ENCODE measurements at regions not wholly inside any gene's neighbourhood (a gene's known extent, or its start where the extent isn't known, plus 50 kb on each side); places are given as distances from the start of the nearest gene placed in this dataset.

DNA sequence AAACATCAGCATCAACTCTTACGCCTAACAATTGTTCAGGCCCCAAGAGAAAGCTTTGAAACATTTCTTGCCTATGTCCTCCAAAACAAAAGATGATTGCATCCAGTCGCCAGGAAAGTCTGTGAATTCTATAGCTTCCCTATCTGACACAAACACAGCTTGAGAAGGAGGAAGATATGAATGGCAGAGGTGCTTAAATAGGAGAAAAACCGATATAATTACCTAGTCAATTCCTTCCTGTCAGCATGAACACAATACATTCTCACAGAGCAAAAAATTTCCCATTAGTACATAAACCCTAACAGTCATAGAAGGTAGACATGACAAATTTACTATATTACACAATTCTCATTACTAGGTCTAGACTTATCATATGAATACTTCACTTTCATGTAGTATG, 326.5 kb downstream of the CGGBP1 start:
- TF ChIP-seq, protein P1, sequence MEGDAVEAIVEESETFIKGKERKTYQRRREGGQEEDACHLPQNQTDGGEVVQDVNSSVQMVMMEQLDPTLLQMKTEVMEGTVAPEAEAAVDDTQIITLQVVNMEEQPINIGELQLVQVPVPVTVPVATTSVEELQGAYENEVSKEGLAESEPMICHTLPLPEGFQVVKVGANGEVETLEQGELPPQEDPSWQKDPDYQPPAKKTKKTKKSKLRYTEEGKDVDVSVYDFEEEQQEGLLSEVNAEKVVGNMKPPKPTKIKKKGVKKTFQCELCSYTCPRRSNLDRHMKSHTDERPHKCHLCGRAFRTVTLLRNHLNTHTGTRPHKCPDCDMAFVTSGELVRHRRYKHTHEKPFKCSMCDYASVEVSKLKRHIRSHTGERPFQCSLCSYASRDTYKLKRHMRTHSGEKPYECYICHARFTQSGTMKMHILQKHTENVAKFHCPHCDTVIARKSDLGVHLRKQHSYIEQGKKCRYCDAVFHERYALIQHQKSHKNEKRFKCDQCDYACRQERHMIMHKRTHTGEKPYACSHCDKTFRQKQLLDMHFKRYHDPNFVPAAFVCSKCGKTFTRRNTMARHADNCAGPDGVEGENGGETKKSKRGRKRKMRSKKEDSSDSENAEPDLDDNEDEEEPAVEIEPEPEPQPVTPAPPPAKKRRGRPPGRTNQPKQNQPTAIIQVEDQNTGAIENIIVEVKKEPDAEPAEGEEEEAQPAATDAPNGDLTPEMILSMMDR (IDR thresholded peaks at IDR 0.05), result no peak
- no peaks in the 10 kb centered on the region for H3K9me3 Mint-ChIP-seq (ENCODE audit: low read depth)
- H3K27ac Mint-ChIP-seq (ENCODE audit: unreplicated experiment), result no peak overlapping the region
- peaks cover 2% of the 10 kb centered on the region for H3K27me3 Mint-ChIP-seq (ENCODE audit: low read depth)
- no peak for DNase-seq (ENCODE audit: low spot score)
- H3K4me3 Mint-ChIP-seq (ENCODE audit: unreplicated experiment), result no peak overlapping the region
- H3K4me1 Mint-ChIP-seq (ENCODE audit: low read depth), result no peaks in the 10 kb centered on the region
- H3K36me3 Mint-ChIP-seq (ENCODE audit: low read depth), result no peaks in the 10 kb centered on the region

- DNase-seq (ENCODE audit: low spot score), result no peak
- TF ChIP-seq, protein P1 (IDR thresholded peaks at IDR 0.05), result no peak
- no peak overlapping the region for H3K27ac Mint-ChIP-seq (ENCODE audit: unreplicated experiment)
- H3K36me3 Mint-ChIP-seq (ENCODE audit: low read depth), result no peaks in the 10 kb centered on the region
- H3K4me1 Mint-ChIP-seq (ENCODE audit: low read depth), result no peaks in the 10 kb centered on the region
- no peaks in the 10 kb centered on the region for H3K9me3 Mint-ChIP-seq (ENCODE audit: low read depth)
- H3K27me3 Mint-ChIP-seq (ENCODE audit: low read depth), result peaks cover 2% of the 10 kb centered on the region
- no peak overlapping the region for H3K4me3 Mint-ChIP-seq (ENCODE audit: unreplicated experiment)
Observed at GRCh38 chr3:87727783-87728182, 331.0 kb downstream of the CGGBP1 start.

DNA sequence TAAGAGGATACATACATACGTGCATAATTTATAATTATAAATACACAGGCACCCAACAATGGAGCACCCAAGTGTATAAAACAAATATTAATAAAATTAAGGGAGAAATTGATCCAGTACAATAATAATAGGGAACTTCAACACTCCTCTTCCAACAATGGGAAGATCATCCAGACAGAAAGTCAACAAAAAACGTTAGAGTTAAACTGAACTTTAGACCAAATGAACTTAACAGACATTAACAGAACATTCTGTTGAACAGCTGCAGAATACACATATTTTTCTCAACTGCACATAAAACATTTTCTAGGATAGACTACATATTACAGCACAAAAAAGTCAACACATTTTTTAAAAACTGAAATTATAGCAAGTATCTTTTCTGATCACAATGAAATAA, 339.7 kb downstream of the CGGBP1 start:
- no peaks in the 10 kb centered on the region for H3K4me1 Mint-ChIP-seq (ENCODE audit: low read depth)
- H3K36me3 Mint-ChIP-seq (ENCODE audit: low read depth), result no peaks in the 10 kb centered on the region
- H3K4me3 Mint-ChIP-seq (ENCODE audit: unreplicated experiment), result no peak overlapping the region
- H3K27me3 Mint-ChIP-seq (ENCODE audit: low read depth), result peaks cover 3% of the 10 kb centered on the region
- no peak overlapping the region for H3K27ac Mint-ChIP-seq (ENCODE audit: unreplicated experiment)
- TF ChIP-seq, protein P1 (IDR thresholded peaks at IDR 0.05), result no peak
- no peak for DNase-seq (ENCODE audit: low spot score)
- peaks cover 12% of the 10 kb centered on the region for H3K9me3 Mint-ChIP-seq (ENCODE audit: low read depth)

- no peak overlapping the region for H3K4me3 Mint-ChIP-seq (ENCODE audit: unreplicated experiment)
- H3K36me3 Mint-ChIP-seq (ENCODE audit: low read depth), result no peaks in the 10 kb centered on the region
- H3K9me3 Mint-ChIP-seq (ENCODE audit: low read depth), result peaks cover 20% of the 10 kb centered on the region
- no peak for DNase-seq (ENCODE audit: low spot score)
- H3K27ac Mint-ChIP-seq (ENCODE audit: unreplicated experiment), result no peak overlapping the region
- peaks cover 6% of the 10 kb centered on the region for H3K27me3 Mint-ChIP-seq (ENCODE audit: low read depth)
- H3K4me1 Mint-ChIP-seq (ENCODE audit: low read depth), result no peaks in the 10 kb centered on the region
- TF ChIP-seq, protein P1 (IDR thresholded peaks at IDR 0.05), result no peak
Observed at GRCh38 chr3:87710511-87710910, 348.3 kb downstream of the CGGBP1 start.

- peaks cover 6% of the 10 kb centered on the region for H3K27me3 Mint-ChIP-seq (ENCODE audit: low read depth)
- DNase-seq (ENCODE audit: low spot score), result no peak
- TF ChIP-seq, protein P1 (IDR thresholded peaks at IDR 0.05), result no peak
- no peaks in the 10 kb centered on the region for H3K4me1 Mint-ChIP-seq (ENCODE audit: low read depth)
- no peak overlapping the region for H3K4me3 Mint-ChIP-seq (ENCODE audit: unreplicated experiment)
- H3K27ac Mint-ChIP-seq (ENCODE audit: unreplicated experiment), result no peak overlapping the region
- peaks cover 20% of the 10 kb centered on the region for H3K9me3 Mint-ChIP-seq (ENCODE audit: low read depth)
- H3K36me3 Mint-ChIP-seq (ENCODE audit: low read depth), result no peaks in the 10 kb centered on the region
Observed at GRCh38 chr3:87710028-87710427, 348.8 kb downstream of the CGGBP1 start.

All from chondrocyte (in vitro differentiated cells).